Caco-2 (cell line): ENCODE measurements at regions not wholly inside any gene's neighbourhood (a gene's known extent, or its start where the extent isn't known, plus 50 kb on each side); places are given as distances from the start of the nearest gene placed in this dataset.
"Not testable (repeated sequence)": the region's sequence is repeated elsewhere in the genome, so short reads cannot be mapped to it uniquely, and the experiment has no call there.

Experiments used
- BruUV-seq: library from RNA; stranded (reverse); fragments of 400-500 nt; replicated peaks from 2 replicates; lab custom pipeline; 2021; lab: Mats Ljungman, UMichigan
- CTCF ChIA-PET: fragments of 300-600 bp; sonication (Branson Sonifier 250); formaldehyde crosslinking; loops from one replicate; lab custom pipeline; 2022; ENCODE audit warnings: antibody characterized with exemption; lab: Charles Lee
- POLR2A ChIA-PET: fragments of 300-600 bp; sonication (Branson Sonifier 250); formaldehyde crosslinking; loops from one replicate; lab custom pipeline; 2022; ENCODE audit warnings: antibody characterized with exemption; lab: Charles Lee
- DNase-seq, 2 experiments: peaks; one replicate each; pipeline versions ENCODE4 v3.0.0 to v3.0.0-alpha.2; 2020 to 2022
- H3K27me3 ChIP-seq: replicated peaks from 2 replicates; pipeline ENCODE4 v1.6.0; 2011; ENCODE audit warnings: low read length; ENCODE audit not compliant: control insufficient read depth, insufficient read depth
- H3K36me3 ChIP-seq: 2 replicates; pipeline ENCODE4 v1.5.1; 2011; ENCODE audit warnings: low read length; ENCODE audit not compliant: control insufficient read depth, insufficient read depth
- H3K4me1 ChIP-seq: fragments of 250-450 bp; sonication (Bioruptor Pico); 2 replicates; pipeline ENCODE4 v1.5.1; 2020; ENCODE audit warnings: mild to moderate bottlenecking
- H3K4me3 ChIP-seq: 2 replicates; pipeline ENCODE4 v1.5.1; 2011; ENCODE audit warnings: low read depth, mild to moderate bottlenecking, control low read depth, low read length
- H3K9me3 ChIP-seq: fragments of 250-450 bp; sonication (Bioruptor Pico); 2 replicates; pipeline ENCODE4 v1.5.1; 2020; ENCODE audit warnings: mild to moderate bottlenecking, moderate library complexity
- H3K27ac Mint-ChIP-seq: one replicate; pipeline ENCODE4 v1.8.0; 2022; ENCODE audit warnings: mixed read lengths; ENCODE audit not compliant: unreplicated experiment
- H3K27me3 Mint-ChIP-seq: one replicate; pipeline ENCODE4 v1.8.0; 2022; ENCODE audit warnings: mixed read lengths; ENCODE audit not compliant: insufficient read depth, unreplicated experiment
- H3K36me3 Mint-ChIP-seq: one replicate; pipeline ENCODE4 v1.8.0; 2022; ENCODE audit warnings: mild to moderate bottlenecking, mixed read lengths; ENCODE audit not compliant: insufficient read depth, unreplicated experiment
- H3K4me1 Mint-ChIP-seq: one replicate; pipeline ENCODE4 v1.8.0; 2022; ENCODE audit warnings: low read depth, mixed read lengths; ENCODE audit not compliant: unreplicated experiment
- H3K4me3 Mint-ChIP-seq: one replicate; pipeline ENCODE4 v1.8.0; 2022; ENCODE audit warnings: mild to moderate bottlenecking, moderate library complexity, mixed read lengths; ENCODE audit not compliant: unreplicated experiment
- H3K9me3 Mint-ChIP-seq: one replicate; pipeline ENCODE4 v1.8.0; 2022; ENCODE audit warnings: mixed read lengths; ENCODE audit not compliant: unreplicated experiment
- intact Hi-C: fragments of 100-400 bp; cut with micrococcal nuclease; formaldehyde crosslinking; loops from one replicate; pipeline ENCODE4 v1.10.0; 2022; ENCODE audit not compliant: unreplicated experiment
- TF ChIP-seq, protein P1 (sequence below), 2 experiments: fragments of 200-600 bp in 1 of 2; IDR thresholded peaks; 1 replicate in 1 of 2; 2 replicates in 1 of 2; pipeline versions ENCODE4 v1.5.1 to v1.8.0; 2011 to 2022; ENCODE audit warnings: antibody characterized with exemption in 1 of 2, control low read depth in 1 of 2, inconsistent platforms in 1 of 2, low read depth in 1 of 2, low read length in 1 of 2, mild to moderate bottlenecking in 1 of 2, moderate library complexity in 1 of 2; ENCODE audit not compliant: insufficient read depth in 1 of 2, severe bottlenecking in 1 of 2, unreplicated experiment in 1 of 2

DNA sequence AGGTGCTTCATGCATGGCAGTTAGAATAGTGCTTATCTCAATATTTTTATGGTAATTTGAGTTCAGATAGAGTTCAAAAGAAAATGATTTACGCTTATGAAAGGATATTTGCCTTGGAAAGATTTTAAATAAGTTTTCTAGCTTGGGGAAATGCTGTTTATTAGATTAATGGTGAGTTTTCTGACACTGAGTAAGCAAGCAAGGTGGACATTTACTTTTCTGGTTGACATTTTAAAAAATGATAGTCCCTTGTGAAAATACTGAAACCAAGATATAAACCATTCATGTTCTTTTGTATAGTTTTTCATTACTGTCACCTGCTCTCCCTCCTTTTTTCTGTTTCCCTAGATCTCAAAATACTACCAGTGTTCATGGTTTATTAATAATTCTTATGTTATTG lies 1034.8 kb upstream of the SPRY2 start:
- Histone ChIP-seq H3K4me3 (no peak overlapping the region), H3K27me3 (no peaks in the 10 kb centered on the region), H3K9me3 (no peaks in the 10 kb centered on the region), H3K4me1 (no peaks in the 10 kb centered on the region), H3K36me3 (no peaks in the 10 kb centered on the region)
- no peaks in the 10 kb centered on the region for H3K9me3 Mint-ChIP-seq
- BruUV-seq = no TSS peak
- DNase-seq = no peak
- intact Hi-C loops = no loop called here
- H3K36me3 Mint-ChIP-seq = no peaks in the 10 kb centered on the region
- ChIA-PET POLR2A (no interaction called here), CTCF (no interaction called here)
- no peaks in the 10 kb centered on the region for H3K4me1 Mint-ChIP-seq
- TF ChIP-seq, protein P1, sequence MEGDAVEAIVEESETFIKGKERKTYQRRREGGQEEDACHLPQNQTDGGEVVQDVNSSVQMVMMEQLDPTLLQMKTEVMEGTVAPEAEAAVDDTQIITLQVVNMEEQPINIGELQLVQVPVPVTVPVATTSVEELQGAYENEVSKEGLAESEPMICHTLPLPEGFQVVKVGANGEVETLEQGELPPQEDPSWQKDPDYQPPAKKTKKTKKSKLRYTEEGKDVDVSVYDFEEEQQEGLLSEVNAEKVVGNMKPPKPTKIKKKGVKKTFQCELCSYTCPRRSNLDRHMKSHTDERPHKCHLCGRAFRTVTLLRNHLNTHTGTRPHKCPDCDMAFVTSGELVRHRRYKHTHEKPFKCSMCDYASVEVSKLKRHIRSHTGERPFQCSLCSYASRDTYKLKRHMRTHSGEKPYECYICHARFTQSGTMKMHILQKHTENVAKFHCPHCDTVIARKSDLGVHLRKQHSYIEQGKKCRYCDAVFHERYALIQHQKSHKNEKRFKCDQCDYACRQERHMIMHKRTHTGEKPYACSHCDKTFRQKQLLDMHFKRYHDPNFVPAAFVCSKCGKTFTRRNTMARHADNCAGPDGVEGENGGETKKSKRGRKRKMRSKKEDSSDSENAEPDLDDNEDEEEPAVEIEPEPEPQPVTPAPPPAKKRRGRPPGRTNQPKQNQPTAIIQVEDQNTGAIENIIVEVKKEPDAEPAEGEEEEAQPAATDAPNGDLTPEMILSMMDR (IDR thresholded peaks at IDR 0.05; ENCODE audit: insufficient read depth in 1 of 2, low read depth in 1 of 2, low read length in 1 of 2, severe bottlenecking in 1 of 2, unreplicated experiment in 1 of 2) = no peak
- H3K4me3 Mint-ChIP-seq = no peak overlapping the region
- no peak overlapping the region for H3K27ac Mint-ChIP-seq
- peaks cover 2% of the 10 kb centered on the region for H3K27me3 Mint-ChIP-seq

DNA sequence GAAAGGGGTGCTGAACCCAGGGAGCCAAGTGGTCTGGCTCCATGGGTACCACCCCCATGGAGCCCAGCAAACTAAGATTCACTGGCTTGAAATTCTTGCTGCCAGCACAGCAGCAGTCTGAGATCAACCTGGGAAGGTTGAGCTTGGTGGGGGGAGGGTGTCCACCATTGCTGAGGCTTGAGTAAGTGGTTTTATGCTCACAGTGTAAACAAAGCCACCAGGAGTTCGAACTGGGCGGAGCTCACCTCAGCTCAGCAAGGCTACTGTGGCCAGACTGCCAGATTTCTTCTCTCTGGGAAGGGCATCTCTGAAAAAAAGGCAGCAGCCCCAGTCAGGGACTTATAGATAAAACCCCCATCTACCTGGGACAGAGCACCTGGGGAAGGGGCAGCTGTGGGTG lies 1021.8 kb upstream of the SPRY2 start:
- H3K36me3 ChIP-seq, H3K4me3 ChIP-seq, H3K9me3 ChIP-seq, H3K36me3 Mint-ChIP-seq, POLR2A ChIA-PET, H3K27ac Mint-ChIP-seq, BruUV-seq, H3K27me3 Mint-ChIP-seq, intact Hi-C loops, H3K27me3 ChIP-seq, H3K9me3 Mint-ChIP-seq, H3K4me1 Mint-ChIP-seq, H3K4me3 Mint-ChIP-seq, H3K4me1 ChIP-seq: not testable (repeated sequence)
- CTCF ChIA-PET = interaction anchor here (0.9 kb wide), 1 partner anchor 224 kb away, joined by 3 read pairs; no protein-coding TSS in a partner anchor
- peak; percentile 58 to 70 for DNase-seq

DNA sequence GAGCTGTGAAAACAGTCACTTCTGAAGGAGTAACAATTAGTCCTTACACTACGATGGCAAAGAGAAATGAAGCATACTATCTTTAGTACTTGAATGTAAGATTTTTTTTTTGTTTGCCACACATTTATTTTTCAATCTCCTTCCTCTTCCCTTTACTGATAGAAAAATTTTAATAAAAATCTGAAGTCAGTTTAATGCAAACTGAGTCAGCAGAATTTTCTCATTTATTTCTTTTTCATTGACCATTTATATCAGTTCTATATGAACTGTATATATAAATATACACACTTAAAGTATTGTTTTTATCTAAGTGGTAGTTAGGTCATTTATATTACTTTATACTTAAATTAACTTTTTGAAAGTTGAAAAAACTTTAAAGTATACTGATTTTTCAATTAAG lies 1009.1 kb upstream of the SPRY2 start:
- Mint-ChIP-seq H3K9me3 (no peaks in the 10 kb centered on the region), H3K4me1 (no peaks in the 10 kb centered on the region), H3K27me3 (peaks cover 2% of the 10 kb centered on the region), H3K27ac (no peak overlapping the region), H3K4me3 (no peak overlapping the region), H3K36me3 (no peaks in the 10 kb centered on the region)
- CTCF ChIA-PET = no interaction called here
- no peak for DNase-seq
- no peaks in the 10 kb centered on the region for H3K9me3 ChIP-seq
- TF ChIP-seq, protein P1 (IDR thresholded peaks at IDR 0.05; ENCODE audit: insufficient read depth in 1 of 2, low read depth in 1 of 2, low read length in 1 of 2, severe bottlenecking in 1 of 2, unreplicated experiment in 1 of 2) = no peak
- POLR2A ChIA-PET = no interaction called here
- no peaks in the 10 kb centered on the region for H3K4me1 ChIP-seq
- intact Hi-C loops = no loop called here
- no peaks in the 10 kb centered on the region for H3K27me3 ChIP-seq
- no peak overlapping the region for H3K4me3 ChIP-seq
- H3K36me3 ChIP-seq = no peaks in the 10 kb centered on the region
- BruUV-seq = no TSS peak

DNA sequence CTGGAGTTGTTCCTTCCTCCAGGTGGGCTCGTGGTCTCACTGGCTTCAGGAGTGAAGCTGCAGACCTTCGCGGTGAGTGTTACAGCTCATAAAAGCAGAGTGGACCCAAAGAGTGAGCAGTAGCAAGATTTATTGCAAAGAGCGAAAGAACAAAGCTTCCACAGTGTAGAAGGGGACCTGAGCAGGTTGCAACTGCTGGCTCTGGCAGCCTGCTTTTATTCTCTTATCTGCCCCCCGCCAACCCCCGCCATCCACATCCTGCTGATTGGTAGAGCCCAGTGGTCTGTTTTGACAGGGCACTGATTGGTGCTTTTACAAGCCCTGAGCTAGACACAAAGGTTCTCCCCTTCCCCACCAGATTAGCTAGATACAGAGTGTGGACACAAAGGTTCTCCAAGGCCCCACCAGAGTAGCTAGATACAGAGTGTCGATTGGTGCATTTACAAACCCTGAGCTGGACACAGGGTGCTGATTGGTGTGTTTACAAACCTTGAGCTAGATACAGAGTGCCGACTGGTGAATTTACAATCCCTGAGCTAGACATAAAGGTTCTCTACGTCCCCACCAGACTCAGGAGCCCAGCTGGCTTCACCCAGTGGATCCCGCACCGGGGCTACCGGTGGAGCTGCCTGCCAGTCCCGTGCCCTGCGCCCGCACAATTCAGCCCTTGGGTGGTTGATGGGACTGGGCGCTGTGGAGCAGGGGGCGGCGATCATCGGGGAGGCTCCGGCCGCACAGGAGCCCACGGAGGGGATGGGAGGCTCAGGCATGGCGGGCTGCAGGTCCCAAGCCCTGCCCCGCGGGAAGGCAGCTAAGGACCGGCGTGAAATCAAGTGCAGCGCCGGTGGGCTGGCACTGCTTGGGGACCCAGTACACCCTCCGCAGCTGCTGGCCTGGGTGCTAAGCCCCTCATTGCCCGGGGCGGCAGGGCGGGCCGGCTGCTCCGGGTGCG lies 999.5 kb upstream of the SPRY2 start:
- H3K27me3 ChIP-seq, H3K4me1 Mint-ChIP-seq, H3K9me3 ChIP-seq, DNase-seq, intact Hi-C loops, H3K27ac Mint-ChIP-seq, H3K36me3 ChIP-seq, H3K9me3 Mint-ChIP-seq, H3K4me3 ChIP-seq, H3K4me1 ChIP-seq, BruUV-seq, POLR2A ChIA-PET, CTCF ChIA-PET, H3K4me3 Mint-ChIP-seq, H3K36me3 Mint-ChIP-seq, H3K27me3 Mint-ChIP-seq: not testable (repeated sequence)

DNA sequence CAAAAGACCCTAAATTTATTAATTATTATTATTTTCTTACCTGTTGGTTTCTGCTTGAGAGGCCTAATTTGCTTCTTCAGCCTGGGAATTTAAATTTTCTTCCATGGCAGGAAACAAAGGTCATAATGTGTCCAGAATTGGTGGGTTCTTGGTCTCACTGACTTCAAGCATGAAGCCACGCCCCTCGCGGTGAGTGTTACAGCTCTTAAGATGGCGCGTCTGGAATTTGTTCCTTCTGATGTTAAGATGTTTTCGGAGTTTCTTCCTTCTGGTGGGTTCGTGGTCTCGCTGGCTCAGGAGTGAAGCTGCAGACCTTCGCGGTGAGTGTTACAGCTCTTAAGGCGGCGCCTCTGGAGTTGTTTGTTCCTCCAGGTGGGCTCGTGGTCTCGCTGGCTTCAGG lies 998.7 kb upstream of the SPRY2 start:
- H3K36me3 ChIP-seq, BruUV-seq, H3K4me1 ChIP-seq, H3K4me3 ChIP-seq, H3K27ac Mint-ChIP-seq, CTCF ChIA-PET, H3K36me3 Mint-ChIP-seq, DNase-seq, H3K27me3 Mint-ChIP-seq, intact Hi-C loops, H3K4me3 Mint-ChIP-seq, H3K9me3 ChIP-seq, POLR2A ChIA-PET, H3K9me3 Mint-ChIP-seq, H3K4me1 Mint-ChIP-seq, H3K27me3 ChIP-seq: not testable (repeated sequence)
